Natural killer cell (primary cell): ENCODE measurements at regions not wholly inside any gene's neighbourhood (a gene's known extent, or its start where the extent isn't known, plus 50 kb on each side); places are given as distances from the start of the nearest gene placed in this dataset.

ENCODE experiments used
- ATAC-seq, 3 donors: fragments of 150-1000 bp in 2 of 3; fragments of 200-7000 bp in 1 of 3; cut with Tn5 transposase; 1 replicate in 1 of 3; 2 replicates in 2 of 3; pipeline ENCODE4 v1.10.0; 2021; ENCODE audit warnings: mild to moderate bottlenecking in 2 of 3, moderate library complexity in 2 of 3
- DNase-seq, 2 donors: peaks; one replicate each; pipeline versions ENCODE4 v3.0.0 to v3.0.0-alpha.2; 2013 to 2021; ENCODE audit warnings: mixed read lengths in 1 of 2
- H3K27ac ChIP-seq: one replicate; pipeline ENCODE4 v1.5.1; 2013; ENCODE audit warnings: mild to moderate bottlenecking, low read length
- H3K27me3 ChIP-seq: one replicate; pipeline ENCODE4 v1.6.1; 2013; ENCODE audit warnings: low read length; ENCODE audit not compliant: control insufficient read depth, insufficient read depth
- H3K36me3 ChIP-seq: one replicate; pipeline ENCODE4 v1.6.1; 2013; ENCODE audit warnings: low read length; ENCODE audit not compliant: control insufficient read depth, insufficient read depth
- H3K4me1 ChIP-seq: one replicate; pipeline ENCODE4 v1.6.1; 2013; ENCODE audit warnings: low read length; ENCODE audit not compliant: control insufficient read depth, insufficient read depth
- H3K4me3 ChIP-seq: one replicate; pipeline ENCODE4 v1.5.1; 2013; ENCODE audit warnings: low read length
- H3K9me3 ChIP-seq: one replicate; pipeline ENCODE4 v1.6.1; 2013; ENCODE audit warnings: low read length; ENCODE audit not compliant: control insufficient read depth, insufficient read depth
- H3K27ac Mint-ChIP-seq, 2 donors: one replicate each; pipeline ENCODE4 v1.8.0; 2022; ENCODE audit warnings: mild to moderate bottlenecking in 2 of 2, mixed read lengths in 2 of 2, moderate library complexity in 1 of 2
- H3K27me3 Mint-ChIP-seq, 2 donors: one replicate each; pipeline ENCODE4 v1.8.0; 2022; ENCODE audit warnings: low read depth in 2 of 2, mixed read lengths in 2 of 2
- H3K36me3 Mint-ChIP-seq: one replicate; pipeline ENCODE4 v1.8.0; 2022; ENCODE audit warnings: mixed read lengths
- H3K4me1 Mint-ChIP-seq, 2 donors: one replicate each; pipeline ENCODE4 v1.8.0; 2022; ENCODE audit warnings: mixed read lengths in 2 of 2
- H3K4me3 Mint-ChIP-seq: one replicate; pipeline ENCODE4 v1.8.0; 2022; ENCODE audit warnings: mild to moderate bottlenecking, moderate library complexity, mixed read lengths
- H3K9me3 Mint-ChIP-seq, 2 donors: one replicate each; pipeline ENCODE4 v1.8.0; 2022; ENCODE audit warnings: mixed read lengths in 2 of 2
- WGBS: methylation state at CpG from one replicate; pipeline ENCODE4 v1.1.7; 2013; ENCODE audit warnings: missing lambda C conversion rate; ENCODE audit not compliant: insufficient coverage; 5-methylcytosine and 5-hydroxymethylcytosine counted together
- intact Hi-C: fragments of 100-400 bp; cut with micrococcal nuclease; formaldehyde crosslinking; loops from one replicate; pipeline ENCODE4 v1.14.2; 2022
- TF ChIP-seq, protein P1 (sequence below): fragments of 200-600 bp; IDR thresholded peaks from one replicate; pipeline ENCODE4 v1.8.0; 2022; ENCODE audit warnings: antibody characterized with exemption

DNA sequence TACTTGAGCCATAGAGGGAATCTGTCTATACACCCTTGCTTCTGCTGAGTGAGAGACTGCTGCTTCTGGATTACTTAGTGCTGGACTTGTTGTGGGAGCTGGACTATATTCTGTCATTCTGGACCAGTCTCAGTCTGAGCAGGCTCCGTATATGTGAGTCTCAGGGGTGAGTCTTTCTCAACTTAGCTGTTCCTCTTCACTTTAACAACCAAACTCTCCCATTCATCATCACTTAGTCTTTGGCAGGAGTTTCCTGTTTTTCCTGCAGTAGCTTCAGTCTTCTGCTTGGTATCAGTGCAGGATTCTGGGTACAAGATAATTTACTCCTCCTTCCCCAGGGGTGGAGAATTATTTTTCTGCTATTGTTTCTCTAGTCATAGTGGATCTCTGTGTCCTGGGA is 779.5 kb downstream of the METTL15 start:
- intact Hi-C loops = no loop called here
- no peaks in the 10 kb centered on the region for H3K27me3 ChIP-seq
- ATAC-seq = no peak
- WGBS = 13% methylated on average over 1 of the region's 1 CpG
- TF ChIP-seq, protein P1, sequence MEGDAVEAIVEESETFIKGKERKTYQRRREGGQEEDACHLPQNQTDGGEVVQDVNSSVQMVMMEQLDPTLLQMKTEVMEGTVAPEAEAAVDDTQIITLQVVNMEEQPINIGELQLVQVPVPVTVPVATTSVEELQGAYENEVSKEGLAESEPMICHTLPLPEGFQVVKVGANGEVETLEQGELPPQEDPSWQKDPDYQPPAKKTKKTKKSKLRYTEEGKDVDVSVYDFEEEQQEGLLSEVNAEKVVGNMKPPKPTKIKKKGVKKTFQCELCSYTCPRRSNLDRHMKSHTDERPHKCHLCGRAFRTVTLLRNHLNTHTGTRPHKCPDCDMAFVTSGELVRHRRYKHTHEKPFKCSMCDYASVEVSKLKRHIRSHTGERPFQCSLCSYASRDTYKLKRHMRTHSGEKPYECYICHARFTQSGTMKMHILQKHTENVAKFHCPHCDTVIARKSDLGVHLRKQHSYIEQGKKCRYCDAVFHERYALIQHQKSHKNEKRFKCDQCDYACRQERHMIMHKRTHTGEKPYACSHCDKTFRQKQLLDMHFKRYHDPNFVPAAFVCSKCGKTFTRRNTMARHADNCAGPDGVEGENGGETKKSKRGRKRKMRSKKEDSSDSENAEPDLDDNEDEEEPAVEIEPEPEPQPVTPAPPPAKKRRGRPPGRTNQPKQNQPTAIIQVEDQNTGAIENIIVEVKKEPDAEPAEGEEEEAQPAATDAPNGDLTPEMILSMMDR = no peak
- no peak for DNase-seq
- no peaks in the 10 kb centered on the region for H3K4me1 Mint-ChIP-seq
- no peak overlapping the region for H3K4me3 Mint-ChIP-seq
- no peaks in the 10 kb centered on the region for H3K4me1 ChIP-seq
- H3K9me3 ChIP-seq = peaks cover 3% of the 10 kb centered on the region
- H3K36me3 ChIP-seq = no peaks in the 10 kb centered on the region
- H3K4me3 ChIP-seq = no peak overlapping the region
- H3K27me3 Mint-ChIP-seq = no peaks in the 10 kb centered on the region
- no peak overlapping the region for H3K27ac ChIP-seq
- H3K36me3 Mint-ChIP-seq = peaks cover 20% of the 10 kb centered on the region
- H3K9me3 Mint-ChIP-seq = peaks cover 17 to 22% of the 10 kb centered on the region in 2 donors
- no peak overlapping the region for H3K27ac Mint-ChIP-seq

DNA sequence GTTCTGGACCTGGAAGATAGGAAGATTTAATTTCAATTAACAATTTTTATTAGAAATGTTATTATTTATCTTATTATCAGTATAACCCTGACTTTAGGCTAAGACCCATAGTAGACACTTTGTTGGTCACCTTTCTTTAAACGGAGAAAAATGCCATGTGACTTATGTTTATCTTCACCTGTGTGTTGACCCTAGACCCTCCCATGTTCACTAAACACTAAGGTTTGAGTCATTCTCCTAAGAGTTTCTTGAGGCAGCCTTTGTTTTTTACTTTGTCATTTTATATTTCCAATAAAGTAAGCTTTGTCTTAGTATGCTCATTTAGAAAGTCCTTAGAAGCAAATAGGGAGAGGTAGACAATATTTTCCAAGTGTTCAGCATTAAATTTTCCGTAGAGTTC is 771.7 kb downstream of the METTL15 start:
- no peak overlapping the region for H3K4me3 Mint-ChIP-seq
- 100% methylated on average over 1 of the region's 2 CpGs for WGBS
- TF ChIP-seq, protein P1 = no peak

DNA sequence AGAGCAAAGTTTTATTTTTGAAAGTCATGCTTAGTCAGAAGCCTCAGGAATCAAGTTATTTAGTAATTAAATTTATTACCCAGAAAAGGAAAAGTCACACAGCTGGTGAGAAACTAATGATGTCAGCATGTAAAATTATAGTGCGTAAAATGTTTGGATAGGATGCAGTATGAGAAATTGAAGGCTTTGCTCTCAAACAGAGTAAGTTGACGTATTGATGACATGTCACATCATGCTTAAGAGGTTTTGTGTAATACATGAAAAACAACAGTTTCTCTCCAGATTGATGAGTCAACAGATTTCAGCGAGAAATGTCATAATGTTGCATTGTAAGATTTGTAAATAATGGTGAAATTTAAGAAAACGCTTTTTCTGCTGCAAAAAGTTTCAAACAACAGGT is 769.8 kb downstream of the METTL15 start:
- DNase-seq = no peak
- H3K9me3 ChIP-seq = no peaks in the 10 kb centered on the region
- H3K36me3 ChIP-seq = no peaks in the 10 kb centered on the region
- peaks cover 2% of the 10 kb centered on the region for H3K36me3 Mint-ChIP-seq
- no peaks in the 10 kb centered on the region for H3K4me1 ChIP-seq
- no peaks in the 10 kb centered on the region for H3K4me1 Mint-ChIP-seq
- H3K4me3 Mint-ChIP-seq = no peak overlapping the region
- H3K27ac Mint-ChIP-seq = no peak overlapping the region
- no peaks in the 10 kb centered on the region for H3K27me3 ChIP-seq
- ATAC-seq = no peak
- peaks cover 8 to 9% of the 10 kb centered on the region in 2 donors for H3K9me3 Mint-ChIP-seq
- no peak overlapping the region for H3K27ac ChIP-seq
- H3K4me3 ChIP-seq = no peak overlapping the region
- intact Hi-C loops = no loop called here
- WGBS = 70% methylated on average over 3 of the region's 4 CpGs
- no peaks in the 10 kb centered on the region for H3K27me3 Mint-ChIP-seq
- TF ChIP-seq, protein P1 = no peak

More for the DNA sequence above, 771.7 kb downstream of the METTL15 start:
- Histone ChIP-seq H3K27ac (no peak overlapping the region), H3K27me3 (no peaks in the 10 kb centered on the region), H3K9me3 (no peaks in the 10 kb centered on the region), H3K4me1 (no peaks in the 10 kb centered on the region), H3K4me3 (no peak overlapping the region), H3K36me3 (no peaks in the 10 kb centered on the region)
- no peak for DNase-seq
- H3K27ac Mint-ChIP-seq = no peak overlapping the region
- intact Hi-C loops = no loop called here
- H3K27me3 Mint-ChIP-seq = no peaks in the 10 kb centered on the region
- peaks cover 14 to 15% of the 10 kb centered on the region in 2 donors for H3K9me3 Mint-ChIP-seq
- H3K4me1 Mint-ChIP-seq = no peaks in the 10 kb centered on the region
- no peak for ATAC-seq
- H3K36me3 Mint-ChIP-seq = peaks cover 11% of the 10 kb centered on the region

DNA sequence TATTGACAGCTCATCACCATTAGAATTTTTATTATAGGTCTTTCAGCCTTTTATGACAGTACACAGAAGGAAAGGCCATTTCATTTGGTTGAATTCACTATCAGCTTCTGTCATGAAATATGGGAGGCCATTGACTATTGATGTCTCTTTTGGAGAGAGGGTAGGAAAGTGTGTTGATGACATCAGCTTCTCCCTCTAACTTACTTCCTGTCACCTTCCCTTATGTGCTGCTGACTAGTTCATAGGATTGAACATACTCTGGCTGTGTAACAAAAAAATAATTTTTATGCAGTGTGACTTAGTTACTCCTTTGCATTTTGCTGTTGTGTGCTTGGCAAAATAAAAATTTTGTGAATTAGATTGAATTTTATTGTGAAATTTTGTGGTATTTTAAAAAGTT is 769.2 kb downstream of the METTL15 start:
- Histone ChIP-seq H3K9me3 (no peaks in the 10 kb centered on the region), H3K4me1 (no peaks in the 10 kb centered on the region), H3K4me3 (no peak overlapping the region), H3K27me3 (no peaks in the 10 kb centered on the region), H3K36me3 (no peaks in the 10 kb centered on the region), H3K27ac (no peak overlapping the region)
- Mint-ChIP-seq H3K27ac (no peak overlapping the region), H3K36me3 (no peaks in the 10 kb centered on the region), H3K4me1 (no peaks in the 10 kb centered on the region), H3K9me3 (peaks cover 5 to 6% of the 10 kb centered on the region in 2 donors), H3K4me3 (no peak overlapping the region), H3K27me3 (no peaks in the 10 kb centered on the region)
- TF ChIP-seq, protein P1 = no peak
- ATAC-seq = no peak
- intact Hi-C loops = no loop called here
- no peak for DNase-seq
